ENCODE measurements at regions not wholly inside any gene's neighbourhood (a gene's known extent, or its start where the extent isn't known, plus 50 kb on each side); places are given as distances from the start of the nearest gene placed in this dataset.
A peak's percentile ranks its signal among the peaks of the same experiment; 100 is the strongest.

- FAIRE-seq (no peak), ATAC-seq (peak in 1 of 2 experiments; percentile 18; a peak in 1 of 6 replicates), DNase-seq (ENCODE audit: low read depth in 1 of 2, low spot score in 1 of 2) (peak in 1 of 2 experiments; percentile 25)
- no peak for TF ChIP-seq CEBPB (IDR thresholded peaks at IDR 0.05)
- TF ChIP-seq EP300 (IDR thresholded peaks at IDR 0.05): no peak
- no peak for TF ChIP-seq MAZ (IDR thresholded peaks at IDR 0.05; ENCODE audit: borderline replicate concordance, low read depth, low read length)
- no peak for TF ChIP-seq MAFK (IDR thresholded peaks at IDR 0.05; ENCODE audit: partially characterized antibody)
- TF ChIP-seq CHD4 (IDR thresholded peaks at IDR 0.05; ENCODE audit: borderline replicate concordance): no peak
- no peak for TF ChIP-seq CBX2 (IDR thresholded peaks at IDR 0.05; ENCODE audit: borderline replicate concordance, low read depth)
- TF ChIP-seq ZNF302 (CRISPR knock-in tag; IDR thresholded peaks at IDR 0.05): no peak
- TF ChIP-seq BHLHE40 (IDR thresholded peaks at IDR 0.05; ENCODE audit: low read depth, low read length): no peak
- no peak for TF ChIP-seq SMC3 (IDR thresholded peaks at IDR 0.05)
- no peak for TF ChIP-seq CHD2 (IDR thresholded peaks at IDR 0.05; ENCODE audit: low read length, partially characterized antibody)
- TF ChIP-seq KDM1A (IDR thresholded peaks at IDR 0.05; ENCODE audit: low read depth): no peak
- TF ChIP-seq, protein P1, sequence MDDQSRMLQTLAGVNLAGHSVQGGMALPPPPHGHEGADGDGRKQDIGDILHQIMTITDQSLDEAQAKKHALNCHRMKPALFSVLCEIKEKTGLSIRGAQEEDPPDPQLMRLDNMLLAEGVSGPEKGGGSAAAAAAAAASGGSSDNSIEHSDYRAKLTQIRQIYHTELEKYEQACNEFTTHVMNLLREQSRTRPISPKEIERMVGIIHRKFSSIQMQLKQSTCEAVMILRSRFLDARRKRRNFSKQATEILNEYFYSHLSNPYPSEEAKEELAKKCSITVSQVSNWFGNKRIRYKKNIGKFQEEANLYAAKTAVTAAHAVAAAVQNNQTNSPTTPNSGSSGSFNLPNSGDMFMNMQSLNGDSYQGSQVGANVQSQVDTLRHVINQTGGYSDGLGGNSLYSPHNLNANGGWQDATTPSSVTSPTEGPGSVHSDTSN (IDR thresholded peaks at IDR 0.05): no peak
- no peak for TF ChIP-seq CBX8 (IDR thresholded peaks at IDR 0.05)
- TF ChIP-seq HDAC2 (IDR thresholded peaks at IDR 0.05): no peak
- no peak for TF ChIP-seq NR3C1 (IDR thresholded peaks at IDR 0.05)
- TF ChIP-seq RCOR1 (IDR thresholded peaks at IDR 0.05; ENCODE audit: low read depth, low read length): no peak
- no peak for TF ChIP-seq MAX (IDR thresholded peaks at IDR 0.05)
- TF ChIP-seq RAD21 (conservative IDR thresholded peaks at IDR 0.05 in 1 of 2, IDR thresholded peaks at IDR 0.05 in 1 of 2): no peak
- peaks cover 56% of the 10 kb centered on the region for H3K4me1 ChIP-seq
- no peak overlapping the region for H3K4me3 ChIP-seq
- peak overlapping the region; percentile 53 to 86 for H3K27ac ChIP-seq
- POLR2A ChIA-PET: no interaction called here
- CTCF ChIA-PET: interaction anchor here (0.6 kb wide), 1 partner anchor 148 kb away, joined by 3 read pairs; no protein-coding TSS in a partner anchor
- H3K4me2 ChIP-seq: peak overlapping the region; percentile 47
- 30% methylated on average over 1 of the region's 1 CpG for WGBS (ENCODE audit: missing lambda C conversion rate)
- no peaks in the 10 kb centered on the region for H3K9me3 ChIP-seq
Observed at GRCh38 chr2:226655871-226656270, 143.7 kb downstream of the IRS1 start.

DNA sequence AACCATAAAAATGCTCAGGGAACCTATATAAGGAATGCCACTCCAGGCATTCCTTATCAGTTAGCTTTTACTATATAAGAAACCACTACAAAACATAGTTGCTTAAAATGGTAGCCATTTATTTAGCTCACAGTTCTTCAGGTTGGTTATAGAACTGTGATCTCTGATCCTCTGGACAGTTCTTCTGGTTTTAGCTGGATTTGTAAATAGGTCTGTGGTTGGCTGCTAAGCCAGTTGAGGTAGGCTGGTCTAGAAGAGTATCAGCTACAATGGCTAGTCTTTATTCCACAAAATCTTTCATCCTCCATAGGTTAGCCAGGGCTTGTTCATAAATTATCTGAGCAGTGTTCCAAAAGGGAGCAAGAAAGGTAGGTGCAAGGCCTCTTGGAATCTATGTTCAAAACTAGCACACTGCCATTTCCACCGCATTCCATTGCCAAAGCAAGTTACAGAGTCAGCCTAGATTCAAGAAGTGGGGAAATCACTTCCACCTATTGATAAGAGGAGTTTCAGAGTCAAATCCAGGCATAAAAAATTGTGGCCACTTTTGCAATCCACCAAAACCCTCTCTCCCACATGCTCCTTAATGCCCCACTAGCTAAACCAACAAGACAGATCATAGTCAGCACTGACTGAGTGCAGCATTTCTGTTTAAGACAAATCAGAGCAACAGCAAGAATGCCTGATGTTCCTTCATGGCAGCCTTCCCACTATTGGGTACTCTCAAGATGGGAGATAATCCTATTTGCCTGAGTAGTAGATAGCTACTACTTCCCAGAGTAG is 146.4 kb downstream of the IRS1 start:
- ChIA-PET POLR2A (interaction anchor here (0.7 to 1.6 kb wide), 3 partner anchors 42 to 226 kb away, joined by 3 to 4 read pairs (median 4); no protein-coding TSS in a partner anchor), CTCF (interaction anchor here (0.8 to 1.6 kb wide), 5 partner anchors 102 to 254 kb away, joined by 3 to 5 read pairs (median 4); partner anchors contain the start of gene IRS1)
- 100% methylated on average over 1 of the region's 1 CpG for WGBS (ENCODE audit: missing lambda C conversion rate)
- Histone ChIP-seq H3K4me2 (peak overlapping the region; percentile 67), H3K27ac (peak overlapping the region; percentile 72 to 86), H3K4me3 (no peak overlapping the region), H3K9me3 (peaks cover 12% of the 10 kb centered on the region), H3K4me1 (peaks cover 63% of the 10 kb centered on the region)
- DNase-seq (ENCODE audit: low read depth in 1 of 2, low spot score in 1 of 2) (no peak), ATAC-seq (no peak; a peak in 1 of 6 replicates), FAIRE-seq (no peak)
- TF ChIP-seq HOXB13 (CRISPR knock-in tag; IDR thresholded peaks at IDR 0.05; ENCODE audit: low read depth) (no peak), PHF8 (IDR thresholded peaks at IDR 0.05; ENCODE audit: borderline replicate concordance, low read depth) (no peak), CHD4 (IDR thresholded peaks at IDR 0.05; ENCODE audit: borderline replicate concordance) (no peak), HEYL (CRISPR knock-in tag; IDR thresholded peaks at IDR 0.05) (no peak), CBX8 (IDR thresholded peaks at IDR 0.05) (no peak), FOXS1 (CRISPR knock-in tag; IDR thresholded peaks at IDR 0.05) (no peak)
- TF ChIP-seq, protein P2, sequence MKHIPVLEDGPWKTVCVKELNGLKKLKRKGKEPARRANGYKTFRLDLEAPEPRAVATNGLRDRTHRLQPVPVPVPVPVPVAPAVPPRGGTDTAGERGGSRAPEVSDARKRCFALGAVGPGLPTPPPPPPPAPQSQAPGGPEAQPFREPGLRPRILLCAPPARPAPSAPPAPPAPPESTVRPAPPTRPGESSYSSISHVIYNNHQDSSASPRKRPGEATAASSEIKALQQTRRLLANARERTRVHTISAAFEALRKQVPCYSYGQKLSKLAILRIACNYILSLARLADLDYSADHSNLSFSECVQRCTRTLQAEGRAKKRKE (CRISPR knock-in tag; IDR thresholded peaks at IDR 0.05; ENCODE audit: low read depth): no peak
- TF ChIP-seq, protein P3, sequence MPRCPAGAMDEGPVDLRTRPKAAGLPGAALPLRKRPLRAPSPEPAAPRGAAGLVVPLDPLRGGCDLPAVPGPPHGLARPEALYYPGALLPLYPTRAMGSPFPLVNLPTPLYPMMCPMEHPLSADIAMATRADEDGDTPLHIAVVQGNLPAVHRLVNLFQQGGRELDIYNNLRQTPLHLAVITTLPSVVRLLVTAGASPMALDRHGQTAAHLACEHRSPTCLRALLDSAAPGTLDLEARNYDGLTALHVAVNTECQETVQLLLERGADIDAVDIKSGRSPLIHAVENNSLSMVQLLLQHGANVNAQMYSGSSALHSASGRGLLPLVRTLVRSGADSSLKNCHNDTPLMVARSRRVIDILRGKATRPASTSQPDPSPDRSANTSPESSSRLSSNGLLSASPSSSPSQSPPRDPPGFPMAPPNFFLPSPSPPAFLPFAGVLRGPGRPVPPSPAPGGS (IDR thresholded peaks at IDR 0.05): no peak

All from A549 (cell line).